HEK293 (cell line): ENCODE measurements at regions not wholly inside any gene's neighbourhood (a gene's known extent, or its start where the extent isn't known, plus 50 kb on each side); places are given as distances from the start of the nearest gene placed in this dataset.
A peak's percentile ranks its signal among the peaks of the same experiment; 100 is the strongest.

Experiments
- CTCF ChIA-PET: fragments of 350-600 bp; formaldehyde crosslinking; extraction: SDS; loops from one replicate; lab custom pipeline; 2021; ENCODE audit warnings: antibody characterized with exemption; lab: Yijun Ruan, JAX
- POLR2A ChIA-PET: fragments of 300-600 bp; formaldehyde crosslinking; extraction: SDS; loops from one replicate; lab custom pipeline; 2020; ENCODE audit warnings: antibody characterized with exemption, inconsistent platforms; lab: Yijun Ruan, JAX
- H3K27ac ChIP-seq: fragments of 200-500 bp; sonication (Bioruptor generic); 2 replicates; pipeline ENCODE4 v1.5.1; 2014; ENCODE audit warnings: low read depth, low read length, control low read depth, inconsistent platforms; ENCODE audit errors: extremely low read depth
- H3K36me3 ChIP-seq, 2 experiments: fragments of 200-500 bp in 1 of 2; sonication (Bioruptor generic) in 1 of 2; 1 replicate in 1 of 2; 2 replicates in 1 of 2; pipeline ENCODE4 v1.5.1; 2014 to 2017; ENCODE audit warnings: inconsistent platforms in 2 of 2, low read length in 2 of 2; ENCODE audit not compliant: control insufficient read depth in 2 of 2, insufficient read depth in 1 of 2
- H3K4me1 ChIP-seq: fragments of 200-500 bp; sonication (Bioruptor generic); 2 replicates; pipeline ENCODE4 v1.5.1; 2014; ENCODE audit warnings: mild to moderate bottlenecking, low read length, inconsistent platforms; ENCODE audit not compliant: control insufficient read depth, insufficient read depth
- H3K4me3 ChIP-seq: 2 replicates; pipeline ENCODE4 v1.5.1; 2011; ENCODE audit warnings: low read depth, mild to moderate bottlenecking, control low read depth, low read length, moderate library complexity
- H3K9me3 ChIP-seq: fragments of 200-500 bp; sonication (Bioruptor generic); 2 replicates; pipeline ENCODE4 v1.5.1; 2014; ENCODE audit warnings: low read depth, low read length, inconsistent platforms; ENCODE audit not compliant: control insufficient read depth, insufficient read depth
- BCL6B ChIP-seq: fragments of 450-650 bp; formaldehyde crosslinking; IDR thresholded peaks from 2 replicates; pipeline ENCODE4 v1.5.1; 2017; ENCODE audit warnings: missing biosample characterization, missing genetic modification characterization
- EGR2 ChIP-seq: fragments of 450-650 bp; formaldehyde crosslinking; IDR thresholded peaks from 2 replicates; pipeline ENCODE4 v1.5.1; 2016; ENCODE audit warnings: low read depth, missing biosample characterization, missing genetic modification characterization
- GLI4 ChIP-seq: fragments of 450-650 bp; formaldehyde crosslinking; IDR thresholded peaks from 2 replicates; pipeline ENCODE4 v1.5.1; 2016; ENCODE audit warnings: missing biosample characterization, missing genetic modification characterization
- KLF1 ChIP-seq: fragments of 450-650 bp; formaldehyde crosslinking; IDR thresholded peaks from 2 replicates; pipeline ENCODE4 v1.5.1; 2016; ENCODE audit warnings: missing biosample characterization, missing genetic modification characterization
- KLF10 ChIP-seq: fragments of 450-650 bp; IDR thresholded peaks from 2 replicates; pipeline ENCODE4 v1.5.1; 2018; ENCODE audit warnings: missing biosample characterization, mild to moderate bottlenecking, missing genetic modification characterization
- KLF9 ChIP-seq: fragments of 450-650 bp; formaldehyde crosslinking; IDR thresholded peaks from 2 replicates; pipeline ENCODE4 v1.5.1; 2016; ENCODE audit warnings: missing biosample characterization, missing genetic modification characterization, low read depth
- MEIS1 ChIP-seq: sonication (generic); formaldehyde crosslinking; IDR thresholded peaks from 2 replicates; pipeline ENCODE4 v1.8.1; 2022; ENCODE audit warnings: missing genetic modification reagents, mild to moderate bottlenecking, borderline replicate concordance
- OSR2 ChIP-seq: fragments of 450-650 bp; formaldehyde crosslinking; IDR thresholded peaks from 2 replicates; pipeline ENCODE4 v1.5.1; 2016; ENCODE audit warnings: missing biosample characterization, missing genetic modification characterization
- RBAK ChIP-seq: fragments of 450-650 bp; formaldehyde crosslinking; IDR thresholded peaks from 2 replicates; pipeline ENCODE4 v1.5.1; 2016; ENCODE audit warnings: missing biosample characterization, missing genetic modification characterization
- SP7 ChIP-seq: fragments of 450-650 bp; formaldehyde crosslinking; IDR thresholded peaks from 2 replicates; pipeline ENCODE4 v1.5.1; 2016; ENCODE audit warnings: missing biosample characterization, missing genetic modification characterization
- ZBTB44 ChIP-seq: fragments of 450-650 bp; IDR thresholded peaks from 2 replicates; pipeline ENCODE4 v1.5.1; 2018; ENCODE audit warnings: missing biosample characterization, mild to moderate bottlenecking, missing genetic modification characterization
- ZFHX2 ChIP-seq: fragments of 450-650 bp; formaldehyde crosslinking; conservative IDR thresholded peaks from 2 replicates; pipeline ENCODE4 v1.5.1; 2016; ENCODE audit warnings: missing biosample characterization, missing genetic modification characterization
- ZNF169 ChIP-seq: fragments of 450-650 bp; formaldehyde crosslinking; IDR thresholded peaks from 2 replicates; pipeline ENCODE4 v1.5.1; 2016; ENCODE audit warnings: missing biosample characterization, missing genetic modification characterization
- ZNF174 ChIP-seq: fragments of 450-650 bp; formaldehyde crosslinking; IDR thresholded peaks from 2 replicates; pipeline ENCODE4 v1.5.0; 2017; ENCODE audit warnings: missing biosample characterization, mild to moderate bottlenecking, missing genetic modification characterization
- ZNF2 ChIP-seq: fragments of 450-650 bp; formaldehyde crosslinking; IDR thresholded peaks from 2 replicates; pipeline ENCODE4 v1.5.1; 2016; ENCODE audit warnings: missing biosample characterization, missing genetic modification characterization
- ZNF211 ChIP-seq: fragments of 450-650 bp; formaldehyde crosslinking; IDR thresholded peaks from 2 replicates; pipeline ENCODE4 v1.5.1; 2016; ENCODE audit warnings: low read depth, missing biosample characterization, missing genetic modification characterization
- ZNF274 ChIP-seq, 2 experiments: fragments of 200-500 bp in 1 of 2; fragments of 450-650 bp in 1 of 2; sonication (Bioruptor generic) in 1 of 2; formaldehyde crosslinking in 1 of 2; IDR thresholded peaks; 2 replicates each; pipeline versions ENCODE4 v1.5.1 to v1.6.1; 2014 to 2016; ENCODE audit warnings: borderline replicate concordance in 1 of 2, inconsistent platforms in 1 of 2, low read length in 1 of 2, missing biosample characterization in 1 of 2, missing genetic modification characterization in 1 of 2
- ZNF292 ChIP-seq: fragments of 450-650 bp; formaldehyde crosslinking; IDR thresholded peaks from 2 replicates; pipeline ENCODE4 v1.5.1; 2016; ENCODE audit warnings: low read depth, missing biosample characterization, missing genetic modification characterization, borderline replicate concordance
- ZNF391 ChIP-seq: fragments of 450-650 bp; formaldehyde crosslinking; IDR thresholded peaks from 2 replicates; pipeline ENCODE4 v1.5.1; 2016; ENCODE audit warnings: low read depth, missing biosample characterization, missing genetic modification characterization, borderline replicate concordance
- ZNF473 ChIP-seq: fragments of 450-650 bp; formaldehyde crosslinking; IDR thresholded peaks from 2 replicates; pipeline ENCODE4 v1.5.1; 2017; ENCODE audit warnings: missing biosample characterization, missing genetic modification characterization
- ZSCAN16 ChIP-seq: fragments of 450-650 bp; formaldehyde crosslinking; IDR thresholded peaks from 2 replicates; pipeline ENCODE4 v1.5.1; 2016; ENCODE audit warnings: missing biosample characterization, missing genetic modification characterization
- ZSCAN4 ChIP-seq: fragments of 450-650 bp; formaldehyde crosslinking; IDR thresholded peaks from 2 replicates; pipeline ENCODE4 v1.5.1; 2017; ENCODE audit warnings: missing biosample characterization, missing genetic modification characterization

- no peak overlapping the region for H3K27ac ChIP-seq
- ChIA-PET CTCF (no interaction called here), POLR2A (no interaction called here)
- H3K36me3 ChIP-seq: no peaks in the 10 kb centered on the region
- no peak overlapping the region for H3K4me3 ChIP-seq
- no peak for TF ChIP-seq MEIS1 (CRISPR knock-in tag)
- TF ChIP-seq ZFHX2 (tag by site-specific recombination): no peak
- TF ChIP-seq ZNF211: no peak
- TF ChIP-seq ZNF174 (tag by site-specific recombination): no peak
- TF ChIP-seq OSR2: no peak
- TF ChIP-seq BCL6B: no peak
- no peak for TF ChIP-seq ZNF274 (IDR thresholded peaks at IDR 0.05; ENCODE audit: low read length)
- TF ChIP-seq ZNF274 (tag by site-specific recombination; IDR thresholded peaks at IDR 0.05; ENCODE audit: borderline replicate concordance): no peak
- TF ChIP-seq ZNF2: no peak
- TF ChIP-seq ZSCAN16 (tag by site-specific recombination): no peak
- TF ChIP-seq ZNF292 (tag by site-specific recombination): no peak
- H3K4me1 ChIP-seq: peaks cover 6% of the 10 kb centered on the region
- no peaks in the 10 kb centered on the region for H3K9me3 ChIP-seq
These were observed 73.9 kb upstream of the HGFAC start for GRCh38 chr4:3367866-3368265.

GRCh38 chr4:3368334-3368733 is 73.4 kb upstream of the HGFAC start:
- H3K27ac ChIP-seq: no peak overlapping the region
- H3K36me3 ChIP-seq: no peaks in the 10 kb centered on the region
- CTCF ChIA-PET: no interaction called here
- TF ChIP-seq ZNF473 (no peak), ZNF391 (no peak), RBAK (tag by site-specific recombination) (no peak), KLF10 (no peak), EGR2 (tag by site-specific recombination) (peak; percentile 83), ZFHX2 (tag by site-specific recombination) (peak; percentile 90), ZBTB44 (tag by site-specific recombination) (no peak), ZSCAN4 (tag by site-specific recombination) (peak; percentile 56; the same call in 1 of the 2 replicates)
- H3K9me3 ChIP-seq: no peaks in the 10 kb centered on the region
- POLR2A ChIA-PET: no interaction called here
- peaks cover 6% of the 10 kb centered on the region for H3K4me1 ChIP-seq
- no peak overlapping the region for H3K4me3 ChIP-seq

GRCh38 chr4:3368841-3369760 is 72.7 kb upstream of the HGFAC start:
- ChIA-PET CTCF (interaction anchor here (0.8 to 1.1 kb wide), 2 partner anchors 23 to 53 kb away, joined by 3 to 6 read pairs; no protein-coding TSS in a partner anchor), POLR2A (no interaction called here)
- H3K9me3 ChIP-seq: no peaks in the 10 kb centered on the region
- TF ChIP-seq KLF9 (tag by site-specific recombination): 0 out of 2 replicates have a peak, but pooled peaks have one; percentile 36
- no peak for TF ChIP-seq ZNF169
- TF ChIP-seq KLF1 (tag by site-specific recombination): peak; percentile 44; the same call in 1 of the 2 replicates
- no peak for TF ChIP-seq GLI4 (tag by site-specific recombination)
- no peak for TF ChIP-seq SP7 (tag by site-specific recombination)
- no peaks in the 10 kb centered on the region for H3K36me3 ChIP-seq
- H3K27ac ChIP-seq: no peak overlapping the region
- peaks cover 6% of the 10 kb centered on the region for H3K4me1 ChIP-seq
- H3K4me3 ChIP-seq: no peak overlapping the region
